Kasumi-1 (cell line): ENCODE measurements at regions not wholly inside any gene's neighbourhood (a gene's known extent, or its start where the extent isn't known, plus 50 kb on each side); places are given as distances from the start of the nearest gene placed in this dataset.
"Not testable (repeated sequence)": the region's sequence is repeated elsewhere in the genome, so short reads cannot be mapped to it uniquely, and the experiment has no call there.

Source experiments
- DNase-seq, 2 experiments: peaks; one replicate each; lab custom pipeline; 2025; lab: John Stamatoyannopoulos, UW

- DNase-seq: no peak
Measured at GRCh38 chr14:43087666-43088065, 1419.4 kb downstream of the FSCB start.

- DNase-seq: no peak
Measured at GRCh38 chr14:43085819-43086218, 1421.3 kb downstream of the FSCB start.

- not testable (repeated sequence) for DNase-seq
Measured at GRCh38 chr14:43067372-43067771, 1439.7 kb downstream of the FSCB start.

- no peak for DNase-seq
Measured at GRCh38 chr14:43056106-43056505, 1449.4 kb downstream of the LRFN5 start.

- DNase-seq: no peak
Measured at GRCh38 chr14:43052897-43053296, 1446.2 kb downstream of the LRFN5 start.

GRCh38 chr14:43043850-43044249 lies 1437.2 kb downstream of the LRFN5 start:
- DNase-seq: no peak

- DNase-seq: no peak
Measured at GRCh38 chr14:43042408-43042807, 1435.7 kb downstream of the LRFN5 start.

- DNase-seq: no peak
Measured at GRCh38 chr14:43041976-43042375, 1435.3 kb downstream of the LRFN5 start.

GRCh38 chr14:43041207-43041606 lies 1434.5 kb downstream of the LRFN5 start:
- DNase-seq: no peak

- no peak for DNase-seq
Measured at GRCh38 chr14:43039881-43040280, 1433.2 kb downstream of the LRFN5 start.

GRCh38 chr14:43031598-43031997 lies 1424.9 kb downstream of the LRFN5 start:
- no peak for DNase-seq

- DNase-seq: no peak
Measured at GRCh38 chr14:43022094-43022800, 1415.6 kb downstream of the LRFN5 start.

- no peak for DNase-seq
Measured at GRCh38 chr14:43019826-43020225, 1413.2 kb downstream of the LRFN5 start.

GRCh38 chr14:43014338-43014737 lies 1407.7 kb downstream of the LRFN5 start:
- no peak for DNase-seq

- no peak for DNase-seq
Measured at GRCh38 chr14:43012817-43013216, 1406.1 kb downstream of the LRFN5 start.

GRCh38 chr14:43005807-43006206 lies 1399.1 kb downstream of the LRFN5 start:
- DNase-seq: no peak

- DNase-seq: no peak
Measured at GRCh38 chr14:43003845-43004244, 1397.2 kb downstream of the LRFN5 start.

- DNase-seq: no peak
Measured at GRCh38 chr14:43001731-43002130, 1395.1 kb downstream of the LRFN5 start.

- DNase-seq: no peak
Measured at GRCh38 chr14:42994051-42994736, 1387.5 kb downstream of the LRFN5 start.

- DNase-seq: no peak
Measured at GRCh38 chr14:42992930-42993329, 1386.3 kb downstream of the LRFN5 start.

GRCh38 chr14:42980419-42980818 lies 1373.7 kb downstream of the LRFN5 start:
- no peak for DNase-seq

GRCh38 chr14:42973171-42973570 lies 1366.5 kb downstream of the LRFN5 start:
- DNase-seq: not testable (repeated sequence)

GRCh38 chr14:42965512-42965911 lies 1358.8 kb downstream of the LRFN5 start:
- DNase-seq: no peak

- DNase-seq: no peak
Measured at GRCh38 chr14:42961509-42961908, 1354.8 kb downstream of the LRFN5 start.
